Liver (tissue), 8 donors: ENCODE measurements at regions not wholly inside any gene's neighbourhood (a gene's known extent, or its start where the extent isn't known, plus 50 kb on each side); places are given as distances from the start of the nearest gene placed in this dataset.

Experiments
- DNase-seq: peaks from one replicate; pipeline ENCODE4 v3.0.0-alpha.2; 2017; ENCODE audit warnings: low spot score
- H3K27ac ChIP-seq, 2 donors: one replicate each; pipeline ENCODE4 v1.7.0; 2013; ENCODE audit warnings: inconsistent platforms in 2 of 2, low read length in 2 of 2, control low read depth in 1 of 2, low read depth in 1 of 2, mild to moderate bottlenecking in 1 of 2
- H3K27me3 ChIP-seq, 4 donors: one replicate each; pipeline versions ENCODE4 v1.6.1 to v1.7.0; 2013; ENCODE audit warnings: low read length in 3 of 4, inconsistent platforms in 1 of 4, mild to moderate bottlenecking in 1 of 4, moderate library complexity in 1 of 4; ENCODE audit not compliant: control insufficient read depth in 4 of 4, insufficient read depth in 4 of 4
- H3K36me3 ChIP-seq, 4 donors: one replicate each; pipeline versions ENCODE4 v1.6.1 to v1.7.0; 2013; ENCODE audit warnings: low read length in 3 of 4, mild to moderate bottlenecking in 3 of 4, low read depth in 1 of 4, moderate library complexity in 1 of 4; ENCODE audit not compliant: control insufficient read depth in 4 of 4, insufficient read depth in 3 of 4
- H3K4me1 ChIP-seq, 4 donors: one replicate each; pipeline versions ENCODE4 v1.6.1 to v1.7.0; 2013; ENCODE audit warnings: low read length in 3 of 4, mild to moderate bottlenecking in 3 of 4, moderate library complexity in 1 of 4; ENCODE audit not compliant: control insufficient read depth in 4 of 4, insufficient read depth in 4 of 4
- H3K4me3 ChIP-seq, 3 donors: one replicate each; pipeline versions ENCODE4 v1.6.1 to v1.7.0; 2013; ENCODE audit warnings: low read length in 3 of 3, control low read depth in 1 of 3, low read depth in 1 of 3, mild to moderate bottlenecking in 1 of 3
- H3K9ac ChIP-seq, 2 donors: one replicate each; pipeline ENCODE4 v1.7.0; 2013; ENCODE audit warnings: low read length in 2 of 2, mild to moderate bottlenecking in 2 of 2, moderate library complexity in 2 of 2, control low read depth in 1 of 2, low read depth in 1 of 2
- H3K9me3 ChIP-seq, 4 donors: one replicate each; pipeline versions ENCODE4 v1.6.1 to v1.7.0; 2013; ENCODE audit warnings: low read length in 3 of 4; ENCODE audit not compliant: control insufficient read depth in 4 of 4
- ATF3 ChIP-seq: IDR thresholded peaks from 2 replicates; pipeline ENCODE4 v1.6.1; 2016; ENCODE audit warnings: antibody characterized with exemption
- CTCF ChIP-seq: fragments of 150-350 bp; IDR thresholded peaks from 2 replicates; pipeline ENCODE4 v1.5.1; 2017; ENCODE audit warnings: improper control_type of control experiment, low read depth, low read length; ENCODE audit not compliant: missing input control
- EGR1 ChIP-seq, 2 donors: IDR thresholded peaks; 2 replicates each; pipeline ENCODE4 v1.6.1; 2016 to 2018; ENCODE audit warnings: antibody characterized with exemption in 2 of 2, low read depth in 2 of 2
- FOXA1 ChIP-seq: IDR thresholded peaks from 2 replicates; pipeline ENCODE4 v1.6.1; 2016; ENCODE audit warnings: antibody characterized with exemption
- FOXA2 ChIP-seq: IDR thresholded peaks from 2 replicates; pipeline ENCODE4 v1.6.1; 2016; ENCODE audit warnings: antibody characterized with exemption
- GABPA ChIP-seq, 2 donors: IDR thresholded peaks in 1 of 2; conservative IDR thresholded peaks in 1 of 2; 2 replicates each; pipeline ENCODE4 v1.6.1; 2016; ENCODE audit warnings: antibody characterized with exemption in 2 of 2, mild to moderate bottlenecking in 1 of 2, moderate library complexity in 1 of 2
- HNF4A ChIP-seq, 2 donors: conservative IDR thresholded peaks; 2 replicates each; pipeline ENCODE4 v1.6.1; 2016; ENCODE audit warnings: antibody characterized with exemption in 2 of 2, mild to moderate bottlenecking in 2 of 2
- HNF4G ChIP-seq: IDR thresholded peaks from 2 replicates; pipeline ENCODE4 v1.6.1; 2016; ENCODE audit warnings: antibody characterized with exemption
- JUND ChIP-seq, 2 donors: IDR thresholded peaks; 2 replicates each; pipeline ENCODE4 v1.6.1; 2016; ENCODE audit warnings: antibody characterized with exemption in 2 of 2
- MAX ChIP-seq: IDR thresholded peaks from 2 replicates; pipeline ENCODE4 v1.6.1; 2016; ENCODE audit warnings: antibody characterized with exemption
- NR2F2 ChIP-seq: IDR thresholded peaks from 2 replicates; pipeline ENCODE4 v1.6.1; 2016; ENCODE audit warnings: antibody characterized with exemption
- RAD21 ChIP-seq, 2 donors: IDR thresholded peaks; 2 replicates each; pipeline ENCODE4 v1.6.1; 2016; ENCODE audit warnings: antibody characterized with exemption in 2 of 2, mild to moderate bottlenecking in 2 of 2
- REST ChIP-seq: IDR thresholded peaks from 2 replicates; pipeline ENCODE4 v1.6.1; 2016; ENCODE audit warnings: antibody characterized with exemption, mild to moderate bottlenecking
- RXRA ChIP-seq, 2 donors: IDR thresholded peaks; 2 replicates each; pipeline ENCODE4 v1.6.1; 2017 to 2018; ENCODE audit warnings: antibody characterized with exemption in 2 of 2, mild to moderate bottlenecking in 1 of 2
- SP1 ChIP-seq: IDR thresholded peaks from 2 replicates; pipeline ENCODE4 v1.6.1; 2018; ENCODE audit warnings: antibody characterized with exemption, mild to moderate bottlenecking
- TAF1 ChIP-seq: conservative IDR thresholded peaks from 2 replicates; pipeline ENCODE4 v1.6.1; 2016; ENCODE audit warnings: antibody characterized with exemption, mild to moderate bottlenecking
- YY1 ChIP-seq: IDR thresholded peaks from 2 replicates; pipeline ENCODE4 v1.6.1; 2016; ENCODE audit warnings: antibody characterized with exemption, mild to moderate bottlenecking
- ZBTB33 ChIP-seq: IDR thresholded peaks from 2 replicates; pipeline ENCODE4 v1.6.1; 2016; ENCODE audit warnings: antibody characterized with exemption
- WGBS: extraction: QIAGEN DNeasy Blood & Tissue Kit; methylation state at CpG from one replicate; pipeline ENCODE4 v1.1.7; 2013; 5-methylcytosine and 5-hydroxymethylcytosine counted together
- donor health status: healthy.
- donor health status: healthy.
- donor health status: healthy.
- donor health status: healthy.
- donor health status: healthy.

- H3K9ac ChIP-seq, result no peak overlapping the region
- DNase-seq, result no peak
- H3K4me3 ChIP-seq, result no peak overlapping the region
- H3K36me3 ChIP-seq, result no peaks in the 10 kb centered on the region
- 48% methylated on average over 3 of the region's 3 CpGs for whole genome bisulfite sequencing
- TF ChIP-seq TAF1, result no peak
- TF ChIP-seq RAD21 (IDR thresholded peaks at IDR 0.05), result no peak
- no peaks in the 10 kb centered on the region for H3K9me3 ChIP-seq
- no peak overlapping the region for H3K27ac ChIP-seq
- H3K4me1 ChIP-seq, result no peaks in the 10 kb centered on the region
- no peaks in the 10 kb centered on the region for H3K27me3 ChIP-seq
Measured at GRCh38 chr10:36597756-36598320, 527.6 kb upstream of the ANKRD30A start.

- no peaks in the 10 kb centered on the region for H3K27me3 ChIP-seq
- no peaks in the 10 kb centered on the region for H3K9me3 ChIP-seq
- no peak overlapping the region for H3K27ac ChIP-seq
- H3K9ac ChIP-seq, result no peak overlapping the region
- TF ChIP-seq ZBTB33 (no peak), ATF3 (no peak), CTCF (no peak), TAF1 (no peak), MAX (no peak), EGR1 (IDR thresholded peaks at IDR 0.05; ENCODE audit: low read depth in 2 of 2) (no peak), GABPA (IDR thresholded peaks at IDR 0.05 in 1 of 2, conservative IDR thresholded peaks at IDR 0.05 in 1 of 2) (no peak), RAD21 (IDR thresholded peaks at IDR 0.05) (no peak), NR2F2 (no peak), RXRA (IDR thresholded peaks at IDR 0.05) (no peak), HNF4G (no peak), REST (no peak), FOXA1 (no peak), YY1 (no peak), JUND (IDR thresholded peaks at IDR 0.05) (no peak), SP1 (no peak), FOXA2 (no peak), HNF4A (conservative IDR thresholded peaks at IDR 0.05) (no peak)
- 90% methylated on average over 5 of the region's 5 CpGs for WGBS
- no peak for DNase-seq
- H3K36me3 ChIP-seq, result no peaks in the 10 kb centered on the region
- H3K4me3 ChIP-seq, result no peak overlapping the region
- H3K4me1 ChIP-seq, result no peaks in the 10 kb centered on the region
Measured at GRCh38 chr10:36592964-36593363, 532.4 kb upstream of the ANKRD30A start.
